Stimulated activated effector memory CD8-positive, alpha-beta T cell treated with anti-CD3 and anti-CD28 coated beads, Interleukin-12 subunit alpha, Interleukin-12 subunit beta, amount 100 ng/mL, for 72 hours (primary cell): ENCODE measurements at regions not wholly inside any gene's neighbourhood (a gene's known extent, or its start where the extent isn't known, plus 50 kb on each side); places are given as distances from the start of the nearest gene placed in this dataset.
"Not testable (repeated sequence)": the region's sequence is repeated elsewhere in the genome, so short reads cannot be mapped to it uniquely, and the experiment has no call there.

Source experiments
- ATAC-seq: fragments of 150-1000 bp; cut with Tn5 transposase; 2 replicates; pipeline ENCODE4 v1.10.0; 2021
- DNase-seq, 2 donors: peaks; one replicate each; pipeline ENCODE4 v3.0.0; 2021 to 2022; ENCODE audit warnings: low spot score in 2 of 2
- H3K27ac Mint-ChIP-seq: one replicate; pipeline ENCODE4 v1.8.0; 2022; ENCODE audit warnings: mild to moderate bottlenecking, mixed read lengths
- H3K36me3 Mint-ChIP-seq: one replicate; pipeline ENCODE4 v1.8.0; 2022; ENCODE audit warnings: mild to moderate bottlenecking, mixed read lengths
- H3K4me1 Mint-ChIP-seq: one replicate; pipeline ENCODE4 v1.8.0; 2022; ENCODE audit warnings: mixed read lengths
- H3K4me3 Mint-ChIP-seq: one replicate; pipeline ENCODE4 v1.8.0; 2022; ENCODE audit warnings: mild to moderate bottlenecking, mixed read lengths
- H3K9me3 Mint-ChIP-seq: one replicate; pipeline ENCODE4 v1.8.0; 2022; ENCODE audit warnings: mixed read lengths

DNA sequence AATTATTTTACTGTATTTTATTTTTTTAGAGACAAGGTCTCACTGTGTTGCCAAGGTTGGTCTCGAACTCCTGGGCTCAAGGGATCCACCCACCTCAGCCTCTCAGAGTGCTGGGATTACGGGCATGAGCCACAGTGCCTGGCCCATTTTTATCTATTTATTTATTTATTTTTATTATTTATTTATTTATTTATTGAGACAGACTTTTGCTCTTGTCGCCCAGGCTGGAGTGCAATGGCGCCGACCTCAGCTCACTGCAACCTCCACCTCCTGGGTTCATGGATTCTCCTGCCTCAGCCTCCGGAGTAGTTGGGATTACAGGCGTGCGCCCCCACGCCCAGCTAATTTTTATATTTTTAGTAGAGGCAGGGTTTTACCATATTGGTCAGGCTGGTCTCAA lies 52.0 kb upstream of the TFRC start:
- DNase-seq, H3K36me3 Mint-ChIP-seq, H3K27ac Mint-ChIP-seq, H3K4me1 Mint-ChIP-seq, H3K4me3 Mint-ChIP-seq, ATAC-seq, H3K9me3 Mint-ChIP-seq: not testable (repeated sequence)

DNA sequence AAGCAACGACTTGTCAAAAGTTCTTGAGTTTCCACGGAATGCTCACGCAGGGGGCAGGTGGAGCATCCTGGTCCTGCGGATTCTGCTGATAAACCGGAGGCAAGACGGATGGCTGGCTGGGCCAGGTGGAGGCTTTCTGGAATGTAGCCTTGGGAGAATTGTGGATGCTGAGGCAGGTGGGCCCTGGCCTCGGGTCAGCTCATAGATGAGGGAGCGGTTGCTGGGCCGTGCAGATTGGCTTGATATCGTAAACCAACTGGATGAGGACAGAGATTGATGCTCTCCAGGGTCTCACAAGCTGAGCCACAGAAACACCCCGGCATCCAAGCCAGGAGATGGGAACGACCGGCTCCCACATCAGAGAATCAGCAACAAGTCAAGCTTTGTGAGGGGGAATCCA lies 50.0 kb upstream of the TFRC start:
- Mint-ChIP-seq H3K36me3 (no peaks in the 10 kb centered on the region), H3K27ac (no peak overlapping the region), H3K9me3 (no peaks in the 10 kb centered on the region), H3K4me1 (peaks cover 11% of the 10 kb centered on the region), H3K4me3 (no peak overlapping the region)
- ATAC-seq (no peak), DNase-seq (no peak)
